SK-N-SH (cell line): ENCODE measurements at regions not wholly inside any gene's neighbourhood (a gene's known extent, or its start where the extent isn't known, plus 50 kb on each side); places are given as distances from the start of the nearest gene placed in this dataset.
"Not testable (repeated sequence)": the region's sequence is repeated elsewhere in the genome, so short reads cannot be mapped to it uniquely, and the experiment has no call there.

Experiments used
- CTCF ChIA-PET: fragments of 300-600, 350-600 bp; formaldehyde crosslinking; extraction: SDS; loops from one replicate; lab custom pipeline; 2021; lab: Yijun Ruan, JAX
- POLR2A ChIA-PET: fragments of 350-600 bp; sonication (Branson Sonifier 250); formaldehyde crosslinking; extraction: SDS; loops from one replicate; lab custom pipeline; 2020; ENCODE audit warnings: antibody characterized with exemption, inconsistent platforms; lab: Yijun Ruan, JAX
- DNase-seq: peaks from one replicate; pipeline ENCODE4 v3.0.0; 2012
- H2AFZ ChIP-seq: fragments of 200-600 bp; sonication (generic); 2 replicates; pipeline ENCODE4 v1.8.1; 2016; ENCODE audit warnings: antibody characterized with exemption, mild to moderate bottlenecking, low read depth
- H3F3A ChIP-seq: fragments of 200-600 bp; sonication (generic); replicated peaks from 2 replicates; pipeline ENCODE3; 2016; ENCODE audit warnings: antibody characterized with exemption, mild to moderate bottlenecking; ENCODE audit not compliant: insufficient read depth
- H3K27ac ChIP-seq, 2 experiments: fragments of 200-500 bp in 1 of 2; fragments of 200-600 bp in 1 of 2; sonication (Bioruptor generic) in 1 of 2; sonication (generic), shearing (Covaris generic) in 1 of 2; 2 replicates each; pipeline versions ENCODE4 v1.5.1 to v1.6.1; 2014 to 2016; ENCODE audit warnings: low read depth in 2 of 2, inconsistent platforms in 1 of 2, low read length in 1 of 2, mild to moderate bottlenecking in 1 of 2, mixed read lengths in 1 of 2
- H3K27me3 ChIP-seq: fragments of 200-600 bp; sonication (generic), shearing (Covaris generic); 2 replicates; pipeline ENCODE4 v1.6.1; 2016; ENCODE audit warnings: mixed run types; ENCODE audit not compliant: insufficient read depth
- H3K36me3 ChIP-seq, 2 experiments: fragments of 200-500 bp in 1 of 2; fragments of 200-600 bp in 1 of 2; sonication (Bioruptor generic) in 1 of 2; sonication (generic) in 1 of 2; replicated peaks in 1 of 2; 2 replicates each; pipeline versions ENCODE3 to v1.5.1; 2014 to 2016; ENCODE audit warnings: low read length in 1 of 2, mild to moderate bottlenecking in 1 of 2; ENCODE audit not compliant: insufficient read depth in 2 of 2, control insufficient read depth in 1 of 2
- H3K4me1 ChIP-seq, 2 experiments: fragments of 200-500 bp in 1 of 2; fragments of 200-600 bp in 1 of 2; sonication (Bioruptor generic) in 1 of 2; sonication (generic), shearing (Covaris generic) in 1 of 2; 2 replicates each; pipeline versions ENCODE4 v1.5.1 to v1.6.1; 2014 to 2016; ENCODE audit warnings: low read depth in 1 of 2, low read length in 1 of 2, mixed run types in 1 of 2; ENCODE audit not compliant: insufficient read depth in 2 of 2, control insufficient read depth in 1 of 2
- H3K4me2 ChIP-seq: fragments of 200-600 bp; sonication (generic), shearing (Covaris generic); 2 replicates; pipeline ENCODE4 v1.6.1; 2017; ENCODE audit warnings: mixed run types
- H3K4me3 ChIP-seq, 2 experiments: fragments of 200-500 bp in 1 of 2; fragments of 200-600 bp in 1 of 2; sonication (Bioruptor generic) in 1 of 2; sonication (generic), shearing (Covaris generic) in 1 of 2; 2 replicates each; pipeline versions ENCODE4 v1.5.1 to v1.8.1; 2014 to 2016; ENCODE audit warnings: low read depth in 2 of 2, inconsistent platforms in 1 of 2, low read length in 1 of 2, mild to moderate bottlenecking in 1 of 2, mixed read lengths in 1 of 2, moderate library complexity in 1 of 2
- H3K79me2 ChIP-seq: fragments of 200-600 bp; sonication (generic); 2 replicates; pipeline ENCODE4 v1.8.1; 2017; ENCODE audit warnings: mild to moderate bottlenecking; ENCODE audit not compliant: insufficient read depth
- H3K9ac ChIP-seq: fragments of 200-600 bp; sonication (generic); 2 replicates; pipeline ENCODE4 v1.6.1; 2017; ENCODE audit warnings: mixed run types
- H3K9me2 ChIP-seq: fragments of 200-600 bp; sonication (generic); 2 replicates; pipeline ENCODE4 v1.6.1; 2017; ENCODE audit warnings: mixed run types
- H3K9me3 ChIP-seq: fragments of 200-600 bp; sonication (generic); 2 replicates; pipeline ENCODE4 v1.6.1; 2017; ENCODE audit warnings: mixed run types, mild to moderate bottlenecking, moderate library complexity
- H4K20me1 ChIP-seq: fragments of 200-600 bp; sonication (generic); 2 replicates; pipeline ENCODE4 v1.6.1; 2017; ENCODE audit warnings: mild to moderate bottlenecking, mixed run types; ENCODE audit not compliant: insufficient read depth
- CHD2 ChIP-seq: fragments of 150-350 bp; IDR thresholded peaks from 2 replicates; pipeline ENCODE4 v1.6.1; 2018; ENCODE audit warnings: low read length; ENCODE audit not compliant: partially characterized antibody
- ELF1 ChIP-seq: IDR thresholded peaks from 2 replicates; pipeline ENCODE4 v1.4.0; 2012
- FOXJ3 ChIP-seq: sonication (generic); formaldehyde crosslinking; IDR thresholded peaks from 2 replicates; pipeline ENCODE4 v1.5.1; 2020; ENCODE audit warnings: mild to moderate bottlenecking, missing genetic modification reagents
- FOXM1 ChIP-seq: IDR thresholded peaks from 2 replicates; pipeline ENCODE4 v1.4.0; 2012; ENCODE audit warnings: low read depth, mild to moderate bottlenecking
- GABPA ChIP-seq: IDR thresholded peaks from 2 replicates; pipeline ENCODE4 v1.4.0; 2012; ENCODE audit warnings: low read depth, mild to moderate bottlenecking
- GATA2 ChIP-seq: sonication (generic); formaldehyde crosslinking; IDR thresholded peaks from 2 replicates; pipeline ENCODE4 v1.5.0; 2020; ENCODE audit warnings: mild to moderate bottlenecking, missing genetic modification reagents
- MAX ChIP-seq: IDR thresholded peaks from 2 replicates; pipeline ENCODE4 v1.4.0; 2012; ENCODE audit warnings: low read depth
- MEF2A ChIP-seq: IDR thresholded peaks from 2 replicates; pipeline ENCODE4 v1.4.0; 2012; ENCODE audit warnings: low read depth, borderline replicate concordance
- MXI1 ChIP-seq: IDR thresholded peaks from 2 replicates; pipeline ENCODE4 v1.6.1; 2012; ENCODE audit warnings: mild to moderate bottlenecking, low read depth, low read length, improper control_type of control experiment
- NFIC ChIP-seq: IDR thresholded peaks from 2 replicates; pipeline ENCODE4 v1.4.0; 2012; ENCODE audit warnings: borderline replicate concordance
- NRF1 ChIP-seq: IDR thresholded peaks from 2 replicates; pipeline ENCODE4 v1.6.1; 2012; ENCODE audit warnings: low read depth, mild to moderate bottlenecking, low read length
- POLR2AphosphoS5 ChIP-seq: IDR thresholded peaks from 2 replicates; pipeline ENCODE4 v1.6.1; 2012; ENCODE audit warnings: low read depth, low read length
- RAD21 ChIP-seq: IDR thresholded peaks from 2 replicates; pipeline ENCODE4 v1.6.1; 2012; ENCODE audit warnings: mild to moderate bottlenecking, low read length
- RCOR1 ChIP-seq: fragments of 150-350 bp; IDR thresholded peaks from 2 replicates; pipeline ENCODE4 v1.6.1; 2017; ENCODE audit warnings: antibody characterized with exemption, low read length
- RFX5 ChIP-seq: IDR thresholded peaks from 2 replicates; pipeline ENCODE4 v1.6.1; 2012; ENCODE audit warnings: mild to moderate bottlenecking, improper control_type of control experiment, low read length
- RXRA ChIP-seq: IDR thresholded peaks from 2 replicates; pipeline ENCODE4 v1.4.0; 2012; ENCODE audit warnings: low read depth, mild to moderate bottlenecking, borderline replicate concordance
- TAF1 ChIP-seq: IDR thresholded peaks from 2 replicates; pipeline ENCODE4 v1.6.1; 2012; ENCODE audit warnings: low read depth, mild to moderate bottlenecking, low read length, moderate library complexity, borderline replicate concordance
- USF1 ChIP-seq: IDR thresholded peaks from 2 replicates; pipeline ENCODE4 v1.4.0; 2012; ENCODE audit warnings: low read depth, borderline replicate concordance
- USF2 ChIP-seq: fragments of 150-350 bp; IDR thresholded peaks from 2 replicates; pipeline ENCODE4 v1.6.1; 2017; ENCODE audit warnings: antibody characterized with exemption, low read length, low read depth, borderline replicate concordance
- WGBS: methylation state at CpG from one replicate; pipeline ENCODE4 v1.1.6; 2017; ENCODE audit warnings: low lambda C conversion rate; 5-methylcytosine and 5-hydroxymethylcytosine counted together

GRCh38 chr19:28135825-28136224 is 1077.1 kb downstream of the UQCRFS1 start:
- no peak overlapping the region for H3K4me2 ChIP-seq
- no peak for TF ChIP-seq USF1
- no peak for TF ChIP-seq MEF2A
- no peak for TF ChIP-seq RCOR1
- no peak for TF ChIP-seq USF2
- TF ChIP-seq GABPA: no peak
- no peak for TF ChIP-seq RAD21
- TF ChIP-seq RFX5: no peak
- no peaks in the 10 kb centered on the region for H3K9me3 ChIP-seq
- DNase-seq: no peak
- H2AFZ ChIP-seq: no peak overlapping the region
- H3K27me3 ChIP-seq: no peaks in the 10 kb centered on the region
- CTCF ChIA-PET: no interaction called here
- no peak overlapping the region for H3K9ac ChIP-seq
- POLR2A ChIA-PET: no interaction called here
- no peaks in the 10 kb centered on the region for H3F3A ChIP-seq
- H3K4me1 ChIP-seq: no peaks in the 10 kb centered on the region
- no peaks in the 10 kb centered on the region for H3K79me2 ChIP-seq
- H3K9me2 ChIP-seq: no peaks in the 10 kb centered on the region
- H3K27ac ChIP-seq: no peak overlapping the region
- H4K20me1 ChIP-seq: no peaks in the 10 kb centered on the region
- H3K36me3 ChIP-seq: no peaks in the 10 kb centered on the region
- H3K4me3 ChIP-seq: no peak overlapping the region

- CTCF ChIA-PET: no interaction called here
- no peak for DNase-seq
These were observed 1078.6 kb downstream of the UQCRFS1 start for GRCh38 chr19:28134311-28134710.

GRCh38 chr19:28130881-28131280 is 1082.1 kb downstream of the UQCRFS1 start:
- not testable (repeated sequence) for H3F3A ChIP-seq, H4K20me1 ChIP-seq, H3K27ac ChIP-seq

More at GRCh38 chr19:28134311-28134710, 1078.6 kb downstream of the UQCRFS1 start:
- Histone ChIP-seq H2AFZ (no peak overlapping the region), H3K27ac (no peak overlapping the region), H3F3A (no peaks in the 10 kb centered on the region), H3K9me2 (no peaks in the 10 kb centered on the region), H3K27me3 (no peaks in the 10 kb centered on the region), H3K4me1 (no peaks in the 10 kb centered on the region), H3K36me3 (no peaks in the 10 kb centered on the region), H3K4me3 (no peak overlapping the region), H3K9me3 (no peaks in the 10 kb centered on the region), H3K79me2 (no peaks in the 10 kb centered on the region), H3K9ac (no peak overlapping the region), H4K20me1 (no peaks in the 10 kb centered on the region), H3K4me2 (no peak overlapping the region)
- POLR2A ChIA-PET: no interaction called here
- TF ChIP-seq RFX5: no peak
- TF ChIP-seq USF2: no peak
- no peak for TF ChIP-seq NRF1
- no peak for TF ChIP-seq GATA2 (CRISPR knock-in tag)
- no peak for TF ChIP-seq USF1
- TF ChIP-seq RXRA: no peak
- no peak for TF ChIP-seq FOXJ3 (CRISPR knock-in tag)
- TF ChIP-seq POLR2AphosphoS5: no peak
- no peak for TF ChIP-seq MXI1
- no peak for TF ChIP-seq TAF1
- no peak for TF ChIP-seq NFIC
- no peak for TF ChIP-seq MAX
- TF ChIP-seq MEF2A: no peak
- no peak for TF ChIP-seq ELF1
- no peak for TF ChIP-seq FOXM1
- TF ChIP-seq CHD2: no peak
- WGBS: 6% methylated on average over 3 of the region's 3 CpGs

More at GRCh38 chr19:28130881-28131280, 1082.1 kb downstream of the UQCRFS1 start:
- H3K36me3 ChIP-seq, H2AFZ ChIP-seq, H3K79me2 ChIP-seq, CTCF ChIA-PET, H3K9me2 ChIP-seq, H3K9me3 ChIP-seq, H3K27me3 ChIP-seq, H3K4me3 ChIP-seq, H3K4me2 ChIP-seq, POLR2A ChIA-PET, H3K9ac ChIP-seq, DNase-seq, H3K4me1 ChIP-seq: not testable (repeated sequence)
- 5% methylated on average over 8 of the region's 8 CpGs for WGBS
